Coronary artery (tissue), 2 donors: ENCODE measurements at regions not wholly inside any gene's neighbourhood (a gene's known extent, or its start where the extent isn't known, plus 50 kb on each side); places are given as distances from the start of the nearest gene placed in this dataset.

ENCODE experiments used
- DNase-seq: peaks from one replicate; pipeline ENCODE4 v3.0.0-alpha.2; 2017; ENCODE audit warnings: low spot score
- H3K27ac ChIP-seq, 2 donors: fragments of 200-600 bp; sonication (generic); one replicate each; pipeline ENCODE4 v1.5.1; 2016 to 2019
- H3K4me3 ChIP-seq: fragments of 200-600 bp; sonication (generic); 2 replicates; pipeline ENCODE4 v1.5.1; 2016; ENCODE audit warnings: mild to moderate bottlenecking, moderate library complexity
- CTCF ChIP-seq: fragments of 200-600 bp; sonication (generic); IDR thresholded peaks from one replicate; pipeline ENCODE4 v1.5.1; 2019; ENCODE audit warnings: antibody characterized with exemption

DNA sequence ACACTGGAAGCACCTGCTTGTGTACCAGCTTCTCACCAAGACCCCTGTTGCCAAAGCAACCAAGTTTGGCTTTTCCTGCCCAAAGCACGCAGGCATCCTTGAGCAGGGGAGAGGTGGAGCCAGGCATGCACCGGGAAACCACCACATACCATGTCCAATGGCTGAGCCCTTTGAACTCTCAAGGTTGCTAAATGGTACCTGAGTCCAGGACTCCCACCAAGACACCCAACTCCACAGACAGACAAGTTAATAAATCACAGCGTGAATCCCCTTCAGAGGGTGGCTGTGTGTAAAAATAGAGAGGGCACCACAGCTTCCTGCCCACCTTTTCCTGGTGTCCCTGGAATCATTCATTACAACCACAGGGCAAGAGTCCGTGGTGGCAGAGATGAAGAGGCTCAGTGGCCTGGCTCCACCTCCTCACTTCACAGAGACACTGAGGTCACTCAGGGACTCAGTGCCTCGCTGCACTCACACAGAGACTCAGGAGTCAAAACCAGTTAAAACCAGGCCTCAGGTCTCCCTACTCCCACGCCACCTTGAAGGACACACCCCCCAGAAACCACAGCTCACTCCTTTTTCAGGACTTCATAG is 143.7 kb downstream of the C5orf15 start:
- Histone ChIP-seq H3K27ac (no peak overlapping the region), H3K4me3 (no peak overlapping the region)
- DNase-seq = no peak
- TF ChIP-seq CTCF = no peak

- H3K4me3 ChIP-seq = no peak overlapping the region
- no peak overlapping the region for H3K27ac ChIP-seq
- no peak for TF ChIP-seq CTCF
- no peak for DNase-seq
Observed at GRCh38 chr5:133821889-133822288, 146.5 kb downstream of the C5orf15 start.

GRCh38 chr5:133821311-133821741 is 147.1 kb downstream of the C5orf15 start:
- Histone ChIP-seq H3K27ac (no peak overlapping the region), H3K4me3 (no peak overlapping the region)
- no peak for DNase-seq
- no peak for TF ChIP-seq CTCF

DNA sequence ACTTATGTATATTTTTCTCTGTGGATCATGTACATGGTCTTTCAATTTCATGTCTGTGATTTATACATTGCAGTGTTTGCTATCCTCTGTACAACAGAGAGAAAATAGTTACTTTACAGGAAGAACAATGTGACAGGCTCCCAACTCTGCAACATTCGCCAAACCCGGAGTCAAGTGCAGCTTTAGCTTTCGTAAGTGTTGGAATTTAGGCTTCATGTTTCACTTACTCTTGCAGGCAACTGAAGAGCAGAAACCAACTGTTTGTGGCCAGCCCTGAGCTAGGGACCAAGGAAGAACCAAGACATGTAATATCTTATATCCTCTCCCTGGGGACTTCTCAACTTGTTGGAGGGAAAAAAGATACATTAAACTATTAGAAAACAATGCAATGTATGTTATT is 147.9 kb downstream of the C5orf15 start:
- H3K27ac ChIP-seq = no peak overlapping the region
- no peak overlapping the region for H3K4me3 ChIP-seq
- DNase-seq = no peak

GRCh38 chr5:133819977-133820471 is 148.4 kb downstream of the C5orf15 start:
- no peak overlapping the region for H3K27ac ChIP-seq
- no peak for DNase-seq
- TF ChIP-seq CTCF = no peak
- no peak overlapping the region for H3K4me3 ChIP-seq

More for the DNA sequence above, 147.9 kb downstream of the C5orf15 start:
- no peak for TF ChIP-seq CTCF

DNA sequence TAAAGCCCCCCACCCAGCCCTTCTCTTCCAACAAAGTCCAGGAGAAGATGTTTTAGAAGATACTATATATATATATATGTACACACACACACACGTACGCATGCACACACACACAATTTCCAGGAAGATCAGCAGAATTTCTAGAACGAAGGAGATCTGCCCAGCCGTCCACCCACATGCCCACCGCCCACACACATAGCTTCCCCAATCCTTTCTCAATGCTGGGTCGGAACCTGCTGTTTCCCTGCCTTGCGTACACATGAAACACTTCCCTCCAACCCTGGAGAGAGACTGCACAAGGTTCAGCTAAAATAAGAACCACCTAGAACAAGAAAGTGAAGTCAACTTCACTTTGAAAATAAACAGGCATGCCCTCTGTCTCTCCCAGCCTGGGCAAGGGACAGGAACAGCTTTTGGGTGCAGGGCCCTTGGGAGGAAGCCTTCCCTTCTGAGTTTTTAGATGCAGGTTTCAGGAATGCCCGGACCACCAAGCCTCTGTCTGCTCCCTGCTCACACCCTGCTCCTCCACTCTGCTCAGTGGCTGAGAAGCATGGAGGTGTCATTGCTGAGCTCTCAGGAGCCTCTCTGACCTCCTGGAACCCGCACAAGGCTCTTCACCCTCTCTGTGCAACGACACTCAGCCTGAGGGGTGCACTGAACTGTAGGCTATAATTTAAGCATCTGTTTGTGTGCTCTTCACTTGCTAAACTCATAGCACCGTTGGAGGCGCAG is 149.4 kb downstream of the C5orf15 start:
- no peak overlapping the region for H3K27ac ChIP-seq
- DNase-seq = no peak
- H3K4me3 ChIP-seq = no peak overlapping the region
- TF ChIP-seq CTCF = no peak

GRCh38 chr5:133818031-133818431 is 150.4 kb downstream of the C5orf15 start:
- Histone ChIP-seq H3K4me3 (no peak overlapping the region), H3K27ac (peak overlapping the region in 1 of 2 donors; percentile 24)
- TF ChIP-seq CTCF = no peak
- DNase-seq = peak; percentile 79
